Neuronal stem cell (in vitro differentiated cells): ENCODE measurements at regions not wholly inside any gene's neighbourhood (a gene's known extent, or its start where the extent isn't known, plus 50 kb on each side); places are given as distances from the start of the nearest gene placed in this dataset.

Experiments used
- DNase-seq: peaks from one replicate; pipeline ENCODE4 v3.0.0-alpha.2; 2013; ENCODE audit warnings: low spot score
- H2AFZ ChIP-seq: one replicate; pipeline ENCODE4 v1.6.1; 2013; ENCODE audit warnings: mild to moderate bottlenecking, low read length, inconsistent platforms
- H2AK5ac ChIP-seq: 2 replicates; pipeline ENCODE4 v1.6.1; 2013; ENCODE audit warnings: low read depth, mild to moderate bottlenecking, inconsistent platforms, low read length, moderate library complexity, mixed read lengths
- H2BK120ac ChIP-seq: 2 replicates; pipeline ENCODE4 v1.6.1; 2013; ENCODE audit warnings: low read depth, mild to moderate bottlenecking, inconsistent platforms, low read length, moderate library complexity, mixed read lengths
- H2BK12ac ChIP-seq: one replicate; pipeline ENCODE4 v1.6.1; 2013; ENCODE audit warnings: low read length, inconsistent platforms
- H2BK15ac ChIP-seq: 2 replicates; pipeline ENCODE4 v1.6.1; 2013; ENCODE audit warnings: mild to moderate bottlenecking, low read length, inconsistent platforms, mixed read lengths
- H2BK5ac ChIP-seq: one replicate; pipeline ENCODE4 v1.6.1; 2013; ENCODE audit warnings: inconsistent platforms, mild to moderate bottlenecking, low read length, moderate library complexity
- H3K14ac ChIP-seq: one replicate; pipeline ENCODE4 v1.6.1; 2013; ENCODE audit warnings: low read length, inconsistent platforms
- H3K18ac ChIP-seq: 2 replicates; pipeline ENCODE4 v1.6.1; 2013; ENCODE audit warnings: low read length, inconsistent platforms
- H3K23ac ChIP-seq: 2 replicates; pipeline ENCODE4 v1.6.1; 2013; ENCODE audit warnings: low read depth, mild to moderate bottlenecking, mixed read lengths, low read length, inconsistent platforms; ENCODE audit not compliant: poor library complexity
- H3K27ac ChIP-seq: replicated peaks from 3 replicates; pipeline ENCODE4 v1.5.1; 2013; ENCODE audit warnings: low read length, inconsistent platforms
- H3K27me3 ChIP-seq, 3 experiments: 2 replicates each; pipeline ENCODE4 v1.6.1; 2013; ENCODE audit warnings: low read length in 3 of 3, mild to moderate bottlenecking in 2 of 3, inconsistent platforms in 1 of 3, low read depth in 1 of 3, mixed read lengths in 1 of 3, moderate library complexity in 1 of 3; ENCODE audit not compliant: control insufficient read depth in 3 of 3, insufficient read depth in 3 of 3
- H3K36me3 ChIP-seq, 2 donors: replicated peaks in 1 of 2; 2 replicates each; pipeline ENCODE4 v1.6.1; 2013; ENCODE audit warnings: low read length in 2 of 2; ENCODE audit not compliant: control insufficient read depth in 2 of 2, insufficient read depth in 2 of 2
- H3K4ac ChIP-seq: 2 replicates; pipeline ENCODE4 v1.6.1; 2013; ENCODE audit warnings: inconsistent platforms, mild to moderate bottlenecking, low read length, moderate library complexity
- H3K4me1 ChIP-seq, 2 donors: 1 replicate in 1 of 2; 2 replicates in 1 of 2; pipeline ENCODE4 v1.6.1; 2013; ENCODE audit warnings: low read length in 2 of 2, low read depth in 1 of 2; ENCODE audit not compliant: control insufficient read depth in 2 of 2, insufficient read depth in 1 of 2
- H3K4me2 ChIP-seq: one replicate; pipeline ENCODE4 v1.6.1; 2013; ENCODE audit warnings: mild to moderate bottlenecking, low read length, inconsistent platforms; ENCODE audit not compliant: insufficient read depth, poor library complexity, severe bottlenecking
- H3K4me3 ChIP-seq, 2 donors: 2 replicates each; pipeline ENCODE4 v1.5.1; 2013; ENCODE audit warnings: low read length in 2 of 2, mild to moderate bottlenecking in 2 of 2, inconsistent platforms in 1 of 2, moderate library complexity in 1 of 2
- H3K79me1 ChIP-seq: one replicate; pipeline ENCODE4 v1.6.1; 2013; ENCODE audit warnings: low read depth, mild to moderate bottlenecking, inconsistent platforms, low read length, moderate library complexity
- H3K9ac ChIP-seq: one replicate; pipeline ENCODE4 v1.6.1; 2013; ENCODE audit warnings: mild to moderate bottlenecking, low read depth, low read length, inconsistent platforms; ENCODE audit not compliant: poor library complexity
- H3K9me3 ChIP-seq, 2 donors: replicated peaks in 1 of 2; 2 replicates each; pipeline versions ENCODE3 to v1.6.1; 2013; ENCODE audit warnings: low read length in 2 of 2, mild to moderate bottlenecking in 2 of 2, inconsistent platforms in 1 of 2, low read depth in 1 of 2, mixed read lengths in 1 of 2, moderate library complexity in 1 of 2; ENCODE audit not compliant: control insufficient read depth in 2 of 2, insufficient read depth in 1 of 2
- H4K8ac ChIP-seq: one replicate; pipeline ENCODE4 v1.6.1; 2013; ENCODE audit warnings: low read depth, mild to moderate bottlenecking, inconsistent platforms, low read length, moderate library complexity
- H4K91ac ChIP-seq: one replicate; pipeline ENCODE4 v1.6.1; 2013; ENCODE audit warnings: low read length, low read depth, mild to moderate bottlenecking, inconsistent platforms; ENCODE audit not compliant: poor library complexity
- WGBS, 2 donors: extraction: QIAGEN DNeasy Blood & Tissue Kit; methylation state at CpG; one replicate each; pipeline ENCODE4 v1.1.7; 2013; ENCODE audit warnings: missing lambda C conversion rate in 2 of 2, mixed read lengths in 1 of 2; ENCODE audit not compliant: insufficient read length in 2 of 2, insufficient replicate concordance in 1 of 2; ENCODE audit errors: extremely low coverage in 2 of 2; 5-methylcytosine and 5-hydroxymethylcytosine counted together

DNA sequence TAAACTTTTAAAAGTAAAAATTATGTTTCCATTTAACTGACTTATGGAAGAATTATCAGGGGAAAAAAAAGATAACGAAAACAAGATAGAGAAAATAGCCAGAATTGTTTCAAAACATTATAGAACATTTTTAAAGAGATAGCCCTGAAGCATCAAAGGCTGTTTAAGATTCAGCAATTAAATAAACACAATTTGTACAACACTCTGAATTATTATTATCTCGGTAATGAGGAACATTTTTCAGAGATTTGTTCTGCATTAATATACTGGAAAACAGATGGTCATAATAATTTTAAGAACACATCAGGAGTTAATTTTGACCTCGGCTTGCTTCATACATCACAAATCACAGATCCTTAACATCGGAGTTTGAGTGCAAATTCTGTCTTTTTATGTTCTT lies 643.8 kb downstream of the SORCS1 start:
- no peak overlapping the region for H3K4me2 ChIP-seq
- no peaks in the 10 kb centered on the region for H3K79me1 ChIP-seq
- no peak for DNase-seq
- H2BK12ac ChIP-seq = no peak overlapping the region
- no peak overlapping the region for H2BK120ac ChIP-seq
- no peak overlapping the region for H2AFZ ChIP-seq
- H4K8ac ChIP-seq = no peak overlapping the region
- no peaks in the 10 kb centered on the region for H3K27me3 ChIP-seq
- no peak overlapping the region for H2AK5ac ChIP-seq
- H3K9ac ChIP-seq = no peak overlapping the region
- H3K4me3 ChIP-seq = no peak overlapping the region
- no CpG with 5 or more reads among the region's 4 CpGs for WGBS, 2 donors
- H3K9me3 ChIP-seq = no peaks in the 10 kb centered on the region
- no peak overlapping the region for H4K91ac ChIP-seq
- H3K4ac ChIP-seq = no peak overlapping the region
- H3K18ac ChIP-seq = no peak overlapping the region
- H3K4me1 ChIP-seq = no peaks in the 10 kb centered on the region
- H3K14ac ChIP-seq = no peak overlapping the region
- H2BK5ac ChIP-seq = no peak overlapping the region
- H3K36me3 ChIP-seq = no peaks in the 10 kb centered on the region
- H3K27ac ChIP-seq = no peak overlapping the region
- H3K23ac ChIP-seq = no peak overlapping the region
- H2BK15ac ChIP-seq = no peak overlapping the region

GRCh38 chr10:106519376-106520030 lies 645.0 kb downstream of the SORCS1 start:
- Histone ChIP-seq H3K14ac (no peak overlapping the region), H3K23ac (no peak overlapping the region), H3K4me1 (peaks cover 0 to 1% of the 10 kb centered on the region in 2 donors), H3K27ac (no peak overlapping the region), H3K4me3 (no peak overlapping the region), H2BK120ac (no peak overlapping the region), H2BK15ac (no peak overlapping the region), H3K27me3 (no peaks in the 10 kb centered on the region), H3K79me1 (no peaks in the 10 kb centered on the region), H3K36me3 (no peaks in the 10 kb centered on the region), H3K4ac (no peak overlapping the region), H3K9me3 (no peaks in the 10 kb centered on the region), H2AFZ (no peak overlapping the region), H4K8ac (no peak overlapping the region), H2AK5ac (no peak overlapping the region), H3K18ac (no peak overlapping the region), H4K91ac (no peak overlapping the region), H3K4me2 (no peak overlapping the region), H2BK12ac (no peak overlapping the region), H3K9ac (no peak overlapping the region), H2BK5ac (no peak overlapping the region)
- no CpG with 5 or more reads among the region's 2 CpGs for WGBS, 2 donors
- no peak for DNase-seq

- no peak overlapping the region for H3K14ac ChIP-seq
- H3K23ac ChIP-seq = no peak overlapping the region
- H3K36me3 ChIP-seq = no peaks in the 10 kb centered on the region
- H2BK12ac ChIP-seq = no peak overlapping the region
- no peak overlapping the region for H4K91ac ChIP-seq
- no peak overlapping the region for H2BK120ac ChIP-seq
- H3K9me3 ChIP-seq = no peaks in the 10 kb centered on the region
- no peak overlapping the region for H3K18ac ChIP-seq
- H2BK5ac ChIP-seq = no peak overlapping the region
- no peak overlapping the region for H4K8ac ChIP-seq
- H3K4ac ChIP-seq = no peak overlapping the region
- no peak overlapping the region for H3K9ac ChIP-seq
- no CpG with 5 or more reads among the region's 6 CpGs for WGBS, 2 donors
- H3K27me3 ChIP-seq = no peaks in the 10 kb centered on the region
- peaks cover 0 to 7% of the 10 kb centered on the region in 2 donors for H3K4me1 ChIP-seq
- no peak overlapping the region for H3K4me3 ChIP-seq
- H2BK15ac ChIP-seq = no peak overlapping the region
- no peak for DNase-seq
- no peak overlapping the region for H2AFZ ChIP-seq
- H2AK5ac ChIP-seq = no peak overlapping the region
- no peaks in the 10 kb centered on the region for H3K79me1 ChIP-seq
- H3K27ac ChIP-seq = no peak overlapping the region
- no peak overlapping the region for H3K4me2 ChIP-seq
Observed at GRCh38 chr10:106515206-106515790, 649.2 kb downstream of the SORCS1 start.

DNA sequence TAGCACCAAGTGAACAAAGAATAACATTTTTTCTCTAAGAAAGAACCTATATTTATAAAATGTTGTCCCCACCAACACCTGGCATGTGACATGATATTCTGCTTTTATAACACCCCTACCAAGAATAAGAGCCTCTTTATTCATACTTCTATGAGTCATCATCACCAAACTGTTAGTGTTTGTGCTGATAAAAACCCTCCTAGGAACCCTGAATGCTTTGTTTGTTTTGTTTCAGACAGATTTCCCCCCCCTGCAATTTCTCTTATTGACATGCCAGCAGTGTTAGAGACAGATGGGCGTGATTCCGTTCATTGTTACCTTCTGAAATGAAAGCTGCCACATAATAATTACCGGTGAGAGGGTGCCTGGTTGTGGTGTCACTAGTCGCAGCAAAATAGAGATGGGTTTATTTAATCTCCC lies 651.1 kb downstream of the SORCS1 start:
- no peak overlapping the region for H2AFZ ChIP-seq
- H3K18ac ChIP-seq = no peak overlapping the region
- no peak overlapping the region for H2BK12ac ChIP-seq
- no peak overlapping the region for H3K4me3 ChIP-seq
- no peak overlapping the region for H3K4ac ChIP-seq
- H3K36me3 ChIP-seq = no peaks in the 10 kb centered on the region
- WGBS, 2 donors = no CpG with 5 or more reads among the region's 4 CpGs
- no peak overlapping the region for H3K14ac ChIP-seq
- H2BK120ac ChIP-seq = no peak overlapping the region
- no peak overlapping the region for H3K23ac ChIP-seq
- no peaks in the 10 kb centered on the region for H3K27me3 ChIP-seq
- H4K91ac ChIP-seq = no peak overlapping the region
- no peak overlapping the region for H3K4me2 ChIP-seq
- no peaks in the 10 kb centered on the region for H3K79me1 ChIP-seq
- H2AK5ac ChIP-seq = no peak overlapping the region
- no peak overlapping the region for H3K27ac ChIP-seq
- H3K9me3 ChIP-seq = no peaks in the 10 kb centered on the region
- no peak overlapping the region for H2BK5ac ChIP-seq
- H4K8ac ChIP-seq = no peak overlapping the region
- no peak overlapping the region for H3K9ac ChIP-seq
- no peak overlapping the region for H2BK15ac ChIP-seq
- peaks cover 0 to 7% of the 10 kb centered on the region in 2 donors for H3K4me1 ChIP-seq
- DNase-seq = no peak
